Activated CD4-positive, CD25-positive, alpha-beta regulatory T cell (primary cell): ENCODE measurements at regions not wholly inside any gene's neighbourhood (a gene's known extent, or its start where the extent isn't known, plus 50 kb on each side); places are given as distances from the start of the nearest gene placed in this dataset.

ENCODE experiments used
- DNase-seq, 4 experiments: peaks; one replicate each; lab custom pipeline; 2025; lab: John Stamatoyannopoulos, UW

DNA sequence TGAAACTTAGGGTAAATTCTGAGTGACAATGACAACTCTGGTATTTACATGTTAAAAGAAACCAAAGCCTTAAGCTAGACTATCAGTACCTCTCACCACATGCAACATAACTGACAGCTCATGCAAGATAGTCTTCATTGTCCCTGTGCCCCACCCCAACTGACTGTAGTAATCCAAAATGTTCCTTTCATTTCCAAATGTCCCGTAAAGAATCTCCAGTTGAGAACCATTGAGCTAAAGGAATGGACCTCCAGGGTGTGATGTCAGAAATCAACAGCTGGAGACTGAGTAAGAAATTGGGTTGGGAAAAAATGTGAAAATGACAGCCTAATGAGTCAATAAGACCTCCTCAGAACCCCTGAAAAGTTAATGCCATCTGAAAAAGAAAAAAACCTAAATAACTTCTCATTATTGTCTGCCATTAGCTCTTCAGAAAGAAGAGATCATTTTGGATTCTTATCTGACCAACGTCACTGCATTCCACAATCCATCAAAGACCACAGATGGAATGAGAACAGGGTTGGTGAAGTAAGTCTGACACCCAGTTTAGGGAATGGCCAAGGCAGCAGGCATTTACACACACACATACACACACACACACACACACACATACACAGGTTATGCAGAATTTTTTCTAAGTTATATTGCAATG lies 51.7 kb upstream of the ACVR2A start:
- no peak for DNase-seq

DNA sequence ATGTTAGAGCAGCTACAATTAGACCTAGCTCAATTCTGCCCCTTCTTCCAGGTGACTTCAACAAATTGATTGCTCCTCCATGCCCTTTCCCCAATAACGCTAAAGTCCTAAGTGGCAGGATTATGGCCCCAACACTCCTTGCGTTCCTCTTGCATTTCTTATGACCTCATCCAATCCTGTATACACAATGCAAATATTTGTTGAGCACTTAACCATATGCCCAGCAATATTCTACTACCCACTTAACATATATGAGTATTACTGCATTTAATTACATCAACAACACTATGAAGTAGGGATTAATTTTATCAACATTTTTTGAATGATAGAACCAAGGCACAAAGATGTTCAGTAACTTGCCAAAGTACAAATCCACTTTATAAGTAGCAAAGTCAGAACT lies 54.2 kb upstream of the ACVR2A start:
- no peak for DNase-seq

DNA sequence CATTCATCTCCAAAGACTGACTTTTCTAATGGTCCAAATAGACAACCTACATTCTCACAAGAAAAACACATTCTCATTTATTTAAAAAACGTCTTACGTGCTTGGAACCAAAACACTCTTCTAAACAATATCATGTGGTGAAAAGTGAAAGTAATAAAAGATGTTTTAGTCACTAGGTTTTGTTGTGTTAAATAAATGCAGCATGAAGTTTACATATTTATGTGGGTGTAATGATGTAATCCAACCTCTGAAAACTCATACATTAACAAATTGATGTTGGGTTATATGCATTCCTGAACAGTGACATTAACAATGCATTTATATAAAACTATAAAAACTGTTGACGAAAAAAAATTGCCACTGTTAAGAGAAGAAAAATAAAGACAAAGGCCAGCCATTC lies 55.1 kb upstream of the ACVR2A start:
- DNase-seq: no peak

GRCh38 chr2:147789287-147789686 lies 55.5 kb upstream of the ACVR2A start:
- no peak for DNase-seq

DNA sequence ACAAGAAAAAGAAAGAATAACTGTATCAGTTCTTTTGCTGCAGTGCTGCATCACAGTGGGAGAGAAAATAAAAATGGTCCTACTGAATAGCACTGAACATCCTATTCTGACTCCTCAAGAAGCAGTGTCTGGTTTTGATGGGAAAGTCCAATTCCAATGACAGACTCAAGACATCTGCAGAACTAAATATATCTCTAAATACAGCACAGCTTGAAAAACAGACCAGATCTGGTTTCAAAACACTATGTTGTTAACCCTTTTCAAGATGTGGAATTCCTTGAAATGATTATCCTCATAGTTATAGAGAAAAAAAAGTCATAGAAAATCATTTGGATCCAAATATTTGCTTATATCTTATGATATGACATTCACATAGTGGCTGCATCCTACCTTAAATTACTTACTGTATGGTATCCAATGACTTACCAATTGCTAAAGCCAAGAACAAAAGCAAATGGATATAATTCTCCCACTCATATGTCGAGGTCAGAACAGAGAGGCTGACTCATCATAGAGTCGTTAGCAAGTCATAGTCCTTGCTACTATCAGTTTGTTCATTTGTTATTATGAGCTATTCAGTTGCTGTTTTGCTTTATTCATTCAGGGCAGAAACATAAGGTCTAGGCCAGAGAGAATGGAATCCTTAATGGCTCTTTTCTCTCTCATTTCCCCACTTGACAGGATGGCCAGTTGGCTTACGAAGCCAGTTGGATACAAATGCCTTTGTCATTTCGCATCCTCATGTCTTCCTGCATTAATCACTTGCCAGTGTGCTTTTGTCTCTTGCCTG lies 62.5 kb upstream of the ACVR2A start:
- no peak for DNase-seq

- no peak for DNase-seq
Measured at GRCh38 chr2:147779440-147779839, 65.4 kb upstream of the ACVR2A start.

DNA sequence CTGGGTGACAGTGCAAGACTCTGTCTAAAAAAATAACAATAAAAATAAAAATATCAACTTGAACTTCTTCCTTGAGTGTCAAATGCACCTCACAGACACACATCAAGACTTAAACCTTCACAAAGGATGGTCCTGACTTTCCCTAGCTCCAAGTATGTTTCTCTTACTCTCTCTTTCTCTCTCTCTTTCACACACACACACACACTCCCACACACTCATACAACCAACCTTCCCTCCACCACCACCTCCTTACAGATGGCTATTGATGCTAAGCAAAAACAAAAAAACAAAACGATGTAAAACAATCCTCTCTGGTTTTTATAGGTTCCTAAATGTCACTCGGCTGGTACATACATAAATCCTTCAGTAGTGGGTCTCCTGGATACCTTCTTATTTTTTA lies 67.4 kb upstream of the ACVR2A start:
- no peak for DNase-seq

- no peak for DNase-seq
Measured at GRCh38 chr2:147774805-147775204, 70.0 kb upstream of the ACVR2A start.

GRCh38 chr2:147773479-147773878 lies 71.3 kb upstream of the ACVR2A start:
- DNase-seq: no peak

GRCh38 chr2:147772781-147773180 lies 72.0 kb upstream of the ACVR2A start:
- no peak for DNase-seq

DNA sequence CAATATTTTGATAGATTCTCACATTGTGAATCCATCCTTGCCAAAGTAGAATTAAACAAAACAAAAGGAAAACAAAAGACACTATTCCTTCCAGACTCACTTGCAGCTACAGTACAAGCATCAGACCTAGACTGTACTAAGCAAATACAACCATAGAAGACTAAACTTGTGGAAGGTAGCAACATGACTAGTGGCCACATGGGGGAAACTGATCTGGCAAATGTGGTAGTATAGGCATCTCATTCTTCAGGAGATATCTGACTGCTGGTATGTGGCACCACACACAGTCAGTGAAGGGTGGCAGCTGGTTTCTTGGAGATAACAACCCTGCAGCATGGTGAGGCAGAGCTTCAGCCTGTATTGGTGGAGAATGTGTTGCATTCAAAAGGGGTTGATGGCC lies 81.0 kb upstream of the ACVR2A start:
- DNase-seq: no peak

DNA sequence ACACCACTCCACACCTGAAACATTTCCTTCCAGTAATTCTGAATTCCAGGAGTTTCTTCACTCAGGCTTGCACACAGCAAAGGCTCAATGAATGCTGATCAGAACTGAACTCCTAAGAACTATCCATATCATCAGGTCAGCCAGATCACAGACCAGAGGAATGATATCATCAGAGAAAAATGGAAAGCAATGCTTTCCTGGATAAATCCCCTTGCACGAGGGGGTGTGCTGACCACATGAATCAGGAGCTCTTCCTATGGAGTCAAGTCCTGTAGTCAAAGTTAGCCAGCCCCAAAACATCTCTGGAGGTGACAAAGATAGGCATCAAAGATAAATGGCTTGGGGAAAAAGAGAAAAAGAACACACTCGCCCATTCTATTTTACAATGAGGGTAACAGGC lies 83.8 kb upstream of the ACVR2A start:
- DNase-seq: no peak

- no peak for DNase-seq
Measured at GRCh38 chr2:147759536-147759935, 85.3 kb upstream of the ACVR2A start.

GRCh38 chr2:147758821-147759220 lies 86.0 kb upstream of the ACVR2A start:
- no peak for DNase-seq

- no peak for DNase-seq
Measured at GRCh38 chr2:147756069-147756468, 88.8 kb upstream of the ACVR2A start.

GRCh38 chr2:147740211-147740927 lies 104.5 kb upstream of the ACVR2A start:
- no peak for DNase-seq

GRCh38 chr2:147739508-147739907 lies 105.3 kb upstream of the ACVR2A start:
- no peak for DNase-seq

DNA sequence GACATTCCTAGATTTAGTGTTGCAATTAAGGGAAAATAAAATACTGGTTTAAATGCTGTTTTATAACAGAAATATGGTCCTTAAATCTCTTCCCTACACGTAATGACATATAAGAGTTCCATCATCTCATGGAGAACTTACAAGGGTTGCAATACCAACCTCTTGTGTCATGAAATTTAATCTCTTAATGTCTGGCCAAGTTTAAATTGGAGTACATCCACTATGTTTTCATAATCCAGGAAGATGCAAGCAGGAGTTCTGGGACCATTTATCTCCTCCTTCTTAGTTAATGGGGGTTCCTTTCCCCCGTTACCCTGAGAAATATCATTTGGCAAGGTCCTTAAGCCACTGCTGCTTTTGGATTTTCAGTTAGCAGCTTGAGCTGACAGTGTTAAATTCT lies 126.0 kb upstream of the ACVR2A start:
- DNase-seq: no peak

DNA sequence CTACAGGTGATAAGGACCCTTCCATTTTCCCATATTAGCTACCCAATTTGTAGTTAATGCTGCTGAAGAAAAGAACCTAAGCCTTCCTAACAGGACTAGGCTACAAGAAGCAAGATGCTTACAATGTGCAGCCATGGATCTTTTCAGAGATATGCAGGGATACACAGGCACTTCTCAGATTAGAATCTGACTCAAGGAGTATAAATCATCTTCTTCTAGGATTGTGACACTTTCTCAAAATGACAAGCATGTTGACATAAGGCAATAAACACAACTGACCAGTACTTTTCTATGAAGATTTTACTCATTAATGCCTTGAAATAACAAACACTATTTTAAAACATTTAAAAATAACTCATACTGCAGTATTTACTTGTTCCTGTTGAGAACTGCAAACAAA lies 127.9 kb upstream of the ACVR2A start:
- no peak for DNase-seq

DNA sequence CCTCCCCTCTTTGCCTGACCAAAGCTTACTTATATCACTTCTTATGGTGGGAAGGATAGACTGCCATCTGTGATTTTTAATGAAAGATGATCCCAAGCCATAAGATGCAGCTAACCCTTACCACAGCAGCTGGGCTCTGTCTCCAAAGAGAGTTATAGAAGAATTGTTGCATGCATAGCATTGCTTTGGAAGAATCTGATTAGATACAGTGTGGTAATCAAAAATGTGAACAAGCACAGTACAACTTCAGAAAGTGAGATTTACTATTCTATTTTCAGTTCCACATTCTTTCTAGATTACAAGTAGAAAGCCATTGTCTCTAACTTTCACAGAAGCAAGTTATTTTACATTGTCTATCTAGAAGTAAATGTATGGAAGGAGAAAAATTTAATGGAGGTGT lies 129.0 kb upstream of the ACVR2A start:
- DNase-seq: no peak

DNA sequence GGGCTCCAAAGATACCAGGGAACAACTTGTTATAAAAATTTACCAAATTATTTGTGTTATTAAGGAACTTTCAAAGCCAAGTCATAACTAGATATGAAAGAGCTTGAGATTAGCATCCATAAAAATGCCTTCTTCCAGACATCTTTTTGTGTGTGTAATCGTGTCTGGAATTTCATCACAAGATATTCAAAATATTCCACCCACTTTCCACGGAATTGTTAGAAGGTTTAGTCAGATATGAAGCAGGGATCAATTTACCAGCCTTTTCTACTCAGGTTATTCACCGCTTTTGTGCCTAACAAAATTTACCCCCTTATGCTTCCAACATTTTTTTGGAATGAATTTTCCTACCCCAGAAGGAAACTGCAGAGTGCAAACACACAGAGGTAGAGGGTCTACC lies 130.2 kb upstream of the ACVR2A start:
- no peak for DNase-seq

DNA sequence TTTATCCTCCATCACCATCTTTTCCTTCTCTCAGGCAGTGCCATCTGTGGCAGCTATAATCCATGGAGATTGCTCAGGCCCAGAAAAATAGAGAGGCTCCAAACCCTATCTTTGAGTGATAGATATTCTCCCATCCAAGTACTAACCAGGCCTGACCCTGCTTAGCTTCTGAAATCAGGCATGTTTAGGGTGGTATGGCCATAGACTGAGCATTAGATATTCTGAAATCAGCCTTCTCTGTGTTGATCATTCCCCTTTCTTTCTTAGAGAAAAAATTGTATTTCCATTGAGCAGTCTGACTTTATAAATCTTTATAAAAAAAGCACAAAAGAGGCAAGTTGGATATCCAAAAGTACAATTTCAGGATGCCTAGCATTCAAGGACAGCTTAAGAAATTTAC lies 131.5 kb upstream of the ACVR2A start:
- DNase-seq: no peak

DNA sequence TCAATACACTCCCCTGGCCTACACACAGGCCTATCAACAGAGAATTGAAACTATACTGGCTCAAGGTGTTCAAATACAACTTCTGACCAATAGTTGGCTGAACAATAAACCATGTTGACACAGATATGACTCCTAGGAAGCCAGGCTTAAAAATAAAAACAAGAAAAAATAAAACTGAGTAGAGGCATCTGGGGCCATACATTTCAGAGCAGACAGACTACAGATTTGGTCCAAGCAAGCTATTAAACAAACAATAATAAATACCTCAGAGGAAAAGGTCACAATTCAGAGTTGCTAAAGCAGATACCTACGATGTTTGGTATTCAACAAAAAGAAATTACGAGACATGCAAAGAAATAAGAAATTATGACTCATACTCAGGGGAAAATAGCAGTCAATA lies 132.8 kb upstream of the ACVR2A start:
- DNase-seq: no peak
